Thymus (tissue), 11 donors: ENCODE measurements at regions not wholly inside any gene's neighbourhood (a gene's known extent, or its start where the extent isn't known, plus 50 kb on each side); places are given as distances from the start of the nearest gene placed in this dataset.
"Not testable (repeated sequence)": the region's sequence is repeated elsewhere in the genome, so short reads cannot be mapped to it uniquely, and the experiment has no call there.

Experiments used
- DNase-seq, 9 donors: peaks; one replicate each; pipeline ENCODE4 v3.0.0-alpha.2; 2013; ENCODE audit warnings: low spot score in 9 of 9, low read depth in 6 of 9, missing footprints in 1 of 9
- H3K27ac ChIP-seq, 2 donors: one replicate each; pipeline ENCODE4 v1.5.1; 2013; ENCODE audit warnings: control low read depth in 1 of 2, low read depth in 1 of 2, low read length in 1 of 2, mild to moderate bottlenecking in 1 of 2, moderate library complexity in 1 of 2
- H3K27me3 ChIP-seq, 2 donors: one replicate each; pipeline ENCODE4 v1.5.1; 2013; ENCODE audit warnings: low read length in 1 of 2; ENCODE audit not compliant: control insufficient read depth in 2 of 2, insufficient read depth in 1 of 2
- H3K36me3 ChIP-seq, 2 donors: one replicate each; pipeline ENCODE4 v1.5.1; 2013; ENCODE audit warnings: low read length in 1 of 2, mild to moderate bottlenecking in 1 of 2, moderate library complexity in 1 of 2; ENCODE audit not compliant: control insufficient read depth in 2 of 2, insufficient read depth in 2 of 2
- H3K4me1 ChIP-seq, 2 donors: one replicate each; pipeline ENCODE4 v1.5.1; 2013; ENCODE audit warnings: low read length in 2 of 2; ENCODE audit not compliant: control insufficient read depth in 2 of 2, insufficient read depth in 2 of 2
- H3K4me3 ChIP-seq, 2 donors: one replicate each; pipeline ENCODE4 v1.5.1; 2013; ENCODE audit warnings: low read length in 2 of 2, control low read depth in 1 of 2, mild to moderate bottlenecking in 1 of 2
- H3K9me3 ChIP-seq, 2 donors: one replicate each; pipeline ENCODE4 v1.5.1; 2013; ENCODE audit warnings: low read length in 1 of 2, mild to moderate bottlenecking in 1 of 2; ENCODE audit not compliant: control insufficient read depth in 2 of 2, insufficient read depth in 1 of 2
- WGBS: extraction: QIAGEN DNeasy Blood & Tissue Kit; methylation state at CpG from one replicate; pipeline ENCODE4 v1.1.7; 2013; 5-methylcytosine and 5-hydroxymethylcytosine counted together
- donor health status: healthy.

DNA sequence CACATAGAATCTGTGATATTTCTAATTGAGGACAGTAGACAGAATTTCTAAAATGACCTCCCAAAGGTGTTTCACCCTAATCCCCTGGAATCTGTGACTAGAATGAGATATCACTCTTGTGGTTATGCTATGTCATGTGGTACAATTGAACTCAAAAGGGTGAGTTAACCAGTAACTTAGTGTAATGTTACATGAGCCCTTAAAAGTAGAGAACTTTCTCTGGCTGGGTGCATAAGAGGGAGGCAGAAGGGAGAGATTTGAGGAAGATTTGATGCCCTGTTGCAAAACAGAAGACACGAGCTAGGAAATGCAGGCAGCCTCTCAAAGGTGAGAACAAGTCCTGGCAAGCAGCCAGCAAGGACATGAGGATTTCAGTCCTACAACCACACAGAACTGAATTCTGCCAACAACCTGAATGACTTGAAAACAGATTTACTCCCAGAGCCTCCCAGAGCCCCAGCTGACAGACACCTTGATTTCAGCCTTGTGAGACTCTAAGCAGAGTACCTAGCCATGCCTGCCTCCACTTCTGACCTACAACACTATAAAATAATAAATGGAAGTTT lies 160.3 kb downstream of the MTHFS start:
- no peaks in the 10 kb centered on the region for H3K36me3 ChIP-seq
- H3K4me3 ChIP-seq = no peak overlapping the region
- no peak overlapping the region for H3K27ac ChIP-seq
- WGBS = 73% methylated on average over 1 of the region's 1 CpG
- H3K27me3 ChIP-seq = no peaks in the 10 kb centered on the region
- H3K9me3 ChIP-seq = no peaks in the 10 kb centered on the region
- H3K4me1 ChIP-seq = no peaks in the 10 kb centered on the region
- DNase-seq = no peak

DNA sequence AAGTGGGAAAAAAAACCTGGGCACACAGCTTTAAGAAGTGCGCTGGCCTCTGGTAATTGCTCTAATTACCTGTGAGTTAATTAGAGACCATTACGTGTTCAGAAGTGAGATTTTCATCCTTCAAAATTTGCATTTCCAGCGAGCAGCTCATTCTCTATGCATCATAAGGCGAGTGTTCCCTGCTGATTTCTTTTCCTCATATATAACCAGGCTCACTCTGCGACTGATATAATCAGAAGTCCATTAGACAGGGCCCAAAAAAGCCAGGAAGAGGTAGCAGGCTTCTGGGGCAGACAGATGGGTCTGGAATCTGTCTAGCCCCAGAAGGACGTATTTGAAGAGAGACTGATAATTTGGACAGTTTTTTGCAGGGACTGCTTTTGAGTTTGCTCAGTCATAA lies 158.7 kb downstream of the MTHFS start:
- no peaks in the 10 kb centered on the region for H3K27me3 ChIP-seq
- DNase-seq = no peak
- no peaks in the 10 kb centered on the region for H3K4me1 ChIP-seq
- H3K36me3 ChIP-seq = no peaks in the 10 kb centered on the region
- WGBS = 89% methylated on average over 6 of the region's 6 CpGs
- H3K27ac ChIP-seq = no peak overlapping the region
- H3K4me3 ChIP-seq = no peak overlapping the region
- no peaks in the 10 kb centered on the region for H3K9me3 ChIP-seq

DNA sequence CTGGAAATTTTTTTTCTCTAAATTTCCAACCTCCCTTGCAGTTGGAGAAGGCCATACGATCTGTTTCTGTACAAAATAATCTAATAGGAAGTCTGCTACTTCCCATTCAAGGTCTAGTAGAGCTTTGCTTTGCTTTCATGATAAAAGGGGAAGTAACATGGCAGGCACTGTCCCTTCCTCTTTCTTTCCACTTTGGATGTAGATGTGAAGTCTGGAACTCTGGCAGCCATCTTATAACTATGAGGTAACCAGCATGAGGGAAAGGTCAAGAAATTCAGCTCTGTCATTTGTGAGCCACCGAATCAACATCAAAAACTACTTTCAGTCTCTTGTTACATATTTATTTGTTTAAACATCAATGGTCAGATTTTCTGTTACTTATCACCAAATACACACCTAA lies 156.3 kb downstream of the MTHFS start:
- H3K4me3 ChIP-seq = no peak overlapping the region
- H3K4me1 ChIP-seq = no peaks in the 10 kb centered on the region
- no peaks in the 10 kb centered on the region for H3K9me3 ChIP-seq
- H3K36me3 ChIP-seq = no peaks in the 10 kb centered on the region
- no peaks in the 10 kb centered on the region for H3K27me3 ChIP-seq
- WGBS = 87% methylated on average over 2 of the region's 2 CpGs
- no peak for DNase-seq
- no peak overlapping the region for H3K27ac ChIP-seq

DNA sequence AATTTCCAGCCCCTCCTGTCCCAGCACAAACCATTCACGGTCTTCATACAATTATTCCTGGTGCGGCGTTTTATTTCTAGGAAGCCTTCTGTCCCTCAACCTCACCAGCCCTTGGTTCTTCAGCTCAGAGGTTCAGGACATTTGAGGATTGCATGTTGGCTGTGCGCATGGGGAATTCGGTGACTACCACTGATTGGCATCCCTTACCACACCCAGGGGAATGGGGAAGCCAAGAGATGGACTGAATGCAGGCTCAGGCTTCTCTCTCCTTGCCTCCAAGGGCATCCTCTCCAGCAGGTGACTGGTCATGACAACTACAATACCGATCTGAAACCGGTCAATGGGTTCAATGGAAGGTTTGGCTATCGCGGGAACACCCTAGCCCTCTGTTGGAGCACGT lies 153.8 kb downstream of the MTHFS start:
- H3K27me3 ChIP-seq = no peaks in the 10 kb centered on the region
- no peak overlapping the region for H3K27ac ChIP-seq
- no peaks in the 10 kb centered on the region for H3K9me3 ChIP-seq
- H3K4me3 ChIP-seq = no peak overlapping the region
- no peak for DNase-seq
- no peaks in the 10 kb centered on the region for H3K4me1 ChIP-seq
- 95% methylated on average over 10 of the region's 10 CpGs for WGBS
- H3K36me3 ChIP-seq = no peaks in the 10 kb centered on the region

DNA sequence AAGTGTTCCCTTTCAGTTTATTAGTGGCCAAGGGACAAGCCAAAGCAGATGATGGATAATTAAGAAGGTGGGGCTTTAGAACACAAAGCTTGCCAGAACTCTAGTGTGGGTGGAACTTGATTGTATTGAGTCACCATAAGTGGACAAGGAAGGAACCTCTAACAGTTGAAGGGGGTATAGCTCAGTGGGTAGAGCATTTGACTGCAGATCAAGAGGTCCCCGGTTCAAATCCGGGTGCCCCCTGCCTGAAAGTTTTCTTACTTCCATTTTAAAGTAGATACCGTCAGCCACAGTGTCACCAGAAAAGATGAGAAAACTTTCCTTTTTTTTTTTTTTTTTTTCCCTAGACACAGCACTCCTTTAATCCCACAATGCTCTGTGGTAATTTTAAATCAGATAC lies 152.3 kb downstream of the MTHFS start:
- not testable (repeated sequence) for H3K9me3 ChIP-seq, DNase-seq, H3K36me3 ChIP-seq, H3K4me3 ChIP-seq, H3K27me3 ChIP-seq, H3K4me1 ChIP-seq, H3K27ac ChIP-seq
- 72% methylated on average over 3 of the region's 3 CpGs for WGBS

GRCh38 chr15:79756365-79756764 lies 140.4 kb downstream of the MTHFS start:
- no peak for DNase-seq
- WGBS = 95% methylated on average over 4 of the region's 4 CpGs
- Histone ChIP-seq H3K27ac (no peak overlapping the region), H3K36me3 (no peaks in the 10 kb centered on the region), H3K27me3 (no peaks in the 10 kb centered on the region), H3K4me1 (no peaks in the 10 kb centered on the region), H3K4me3 (no peak overlapping the region), H3K9me3 (no peaks in the 10 kb centered on the region)

- no peak for DNase-seq
- H3K4me3 ChIP-seq = no peak overlapping the region
- peaks cover 0 to 3% of the 10 kb centered on the region in 2 donors for H3K9me3 ChIP-seq
- no peak overlapping the region for H3K27ac ChIP-seq
- 94% methylated on average over 4 of the region's 4 CpGs for WGBS
- no peaks in the 10 kb centered on the region for H3K36me3 ChIP-seq
- H3K27me3 ChIP-seq = no peaks in the 10 kb centered on the region
- no peaks in the 10 kb centered on the region for H3K4me1 ChIP-seq
These were observed 131.7 kb downstream of the MTHFS start for GRCh38 chr15:79765081-79765480.

GRCh38 chr15:79769069-79769481 lies 127.7 kb downstream of the MTHFS start:
- no peak overlapping the region for H3K4me3 ChIP-seq
- DNase-seq = peak in 1 of 9 donors; percentile 4
- no peaks in the 10 kb centered on the region for H3K4me1 ChIP-seq
- 82% methylated on average over 4 of the region's 4 CpGs for WGBS
- H3K27ac ChIP-seq = no peak overlapping the region
- no peaks in the 10 kb centered on the region for H3K27me3 ChIP-seq
- no peaks in the 10 kb centered on the region for H3K36me3 ChIP-seq
- no peaks in the 10 kb centered on the region for H3K9me3 ChIP-seq

- H3K27ac ChIP-seq = no peak overlapping the region
- WGBS = 96% methylated on average over 11 of the region's 11 CpGs
- no peaks in the 10 kb centered on the region for H3K9me3 ChIP-seq
- no peaks in the 10 kb centered on the region for H3K27me3 ChIP-seq
- H3K4me1 ChIP-seq = no peaks in the 10 kb centered on the region
- no peak overlapping the region for H3K4me3 ChIP-seq
- no peaks in the 10 kb centered on the region for H3K36me3 ChIP-seq
- no peak for DNase-seq
These were observed 126.7 kb downstream of the MTHFS start for GRCh38 chr15:79769933-79770759.
